CD14-positive monocyte (primary cell): ENCODE measurements at regions not wholly inside any gene's neighbourhood (a gene's known extent, or its start where the extent isn't known, plus 50 kb on each side); places are given as distances from the start of the nearest gene placed in this dataset.

Experiments
- DNase-seq, 3 donors: peaks; one replicate each; pipeline ENCODE4 v3.0.0-alpha.2; 2011 to 2022
- H2AFZ ChIP-seq: 2 replicates; pipeline ENCODE4 v1.6.0; 2012; ENCODE audit warnings: mild to moderate bottlenecking, low read depth, low read length, inconsistent platforms; ENCODE audit not compliant: insufficient read depth, poor library complexity, severe bottlenecking
- H3K27ac ChIP-seq, 2 donors: 1 replicate in 1 of 2; 2 replicates in 1 of 2; pipeline ENCODE4 v1.5.1; 2012 to 2013; ENCODE audit warnings: low read length in 2 of 2, control low read depth in 1 of 2, inconsistent platforms in 1 of 2, low read depth in 1 of 2, mild to moderate bottlenecking in 1 of 2
- H3K27me3 ChIP-seq, 2 donors: one replicate each; pipeline versions ENCODE4 v1.6.0 to v1.6.1; 2011 to 2013; ENCODE audit warnings: low read length in 2 of 2; ENCODE audit not compliant: control insufficient read depth in 2 of 2, insufficient read depth in 2 of 2
- H3K36me3 ChIP-seq, 2 donors: replicated peaks in 1 of 2; 1 replicate in 1 of 2; 2 replicates in 1 of 2; pipeline versions ENCODE4 v1.5.1 to v1.6.1; 2012 to 2013; ENCODE audit warnings: low read length in 2 of 2, control low read depth in 1 of 2, inconsistent platforms in 1 of 2, mild to moderate bottlenecking in 1 of 2; ENCODE audit not compliant: insufficient read depth in 2 of 2, control insufficient read depth in 1 of 2
- H3K4me1 ChIP-seq, 2 donors: 1 replicate in 1 of 2; 2 replicates in 1 of 2; pipeline versions ENCODE4 v1.5.1 to v1.6.1; 2012 to 2013; ENCODE audit warnings: low read length in 2 of 2, control low read depth in 1 of 2, inconsistent platforms in 1 of 2, mild to moderate bottlenecking in 1 of 2, moderate library complexity in 1 of 2; ENCODE audit not compliant: insufficient read depth in 2 of 2, control insufficient read depth in 1 of 2
- H3K4me2 ChIP-seq: replicated peaks from 2 replicates; pipeline ENCODE3; 2012; ENCODE audit warnings: low read length, moderate library complexity, mild to moderate bottlenecking; ENCODE audit not compliant: poor library complexity, severe bottlenecking; ENCODE audit errors: extremely low read depth
- H3K4me3 ChIP-seq, 3 experiments: fragments of 200-600 bp in 1 of 3; sonication (generic) in 1 of 3; replicated peaks in 1 of 3; 1 replicate in 2 of 3; 2 replicates in 1 of 3; pipeline ENCODE4 v1.5.1; 2011 to 2013; ENCODE audit warnings: low read length in 3 of 3, mild to moderate bottlenecking in 3 of 3, control low read depth in 2 of 3, low read depth in 2 of 3, inconsistent platforms in 1 of 3, moderate library complexity in 1 of 3
- H3K79me2 ChIP-seq: 2 replicates; pipeline ENCODE4 v1.6.0; 2012; ENCODE audit warnings: mild to moderate bottlenecking, control low read depth, inconsistent platforms, low read length, moderate library complexity; ENCODE audit not compliant: insufficient read depth
- H3K9ac ChIP-seq: 2 replicates; pipeline ENCODE4 v1.6.0; 2017; ENCODE audit warnings: low read length, mild to moderate bottlenecking; ENCODE audit not compliant: insufficient read depth, poor library complexity, severe bottlenecking
- H3K9me3 ChIP-seq, 2 donors: replicated peaks in 1 of 2; 1 replicate in 1 of 2; 2 replicates in 1 of 2; pipeline versions ENCODE4 v1.5.1 to v1.6.1; 2012 to 2013; ENCODE audit warnings: low read length in 2 of 2, control low read depth in 1 of 2; ENCODE audit not compliant: control insufficient read depth in 1 of 2, insufficient read depth in 1 of 2
- H4K20me1 ChIP-seq: 2 replicates; pipeline ENCODE4 v1.6.0; 2012; ENCODE audit warnings: mild to moderate bottlenecking, low read length, control low read depth, moderate library complexity; ENCODE audit not compliant: insufficient read depth
- H3K27ac Mint-ChIP-seq, 7 donors: one replicate each; pipeline ENCODE4 v1.8.0; 2020; ENCODE audit warnings: mild to moderate bottlenecking in 7 of 7, mixed read lengths in 7 of 7, moderate library complexity in 6 of 7, inconsistent platforms in 2 of 7
- H3K27me3 Mint-ChIP-seq, 3 donors: one replicate each; pipeline ENCODE4 v1.8.0; 2021 to 2022; ENCODE audit warnings: low read depth in 3 of 3, mild to moderate bottlenecking in 3 of 3, mixed read lengths in 3 of 3, moderate library complexity in 3 of 3, inconsistent platforms in 1 of 3
- H3K36me3 Mint-ChIP-seq, 2 donors: one replicate each; pipeline ENCODE4 v1.8.0; 2020; ENCODE audit warnings: mixed read lengths in 2 of 2, inconsistent platforms in 1 of 2, mild to moderate bottlenecking in 1 of 2
- H3K4me1 Mint-ChIP-seq: one replicate; pipeline ENCODE4 v1.8.0; 2020; ENCODE audit warnings: mild to moderate bottlenecking, mixed read lengths
- H3K4me3 Mint-ChIP-seq, 2 donors: one replicate each; pipeline ENCODE4 v1.8.0; 2020; ENCODE audit warnings: mild to moderate bottlenecking in 2 of 2, mixed read lengths in 2 of 2, moderate library complexity in 1 of 2
- H3K9me3 Mint-ChIP-seq, 7 donors: one replicate each; pipeline ENCODE4 v1.8.0; 2020 to 2022; ENCODE audit warnings: mixed read lengths in 7 of 7, mild to moderate bottlenecking in 6 of 7, moderate library complexity in 6 of 7, inconsistent platforms in 2 of 7
- WGBS: methylation state at CpG from one replicate; pipeline ENCODE4 v1.1.5; 2013; ENCODE audit warnings: missing lambda C conversion rate; ENCODE audit not compliant: insufficient coverage; 5-methylcytosine and 5-hydroxymethylcytosine counted together
- intact Hi-C, 2 donors: fragments of 100-400 bp; cut with micrococcal nuclease; formaldehyde crosslinking; loops; one replicate each; pipeline versions ENCODE4 v1.15.0 to v1.15.1; 2023
- TF ChIP-seq, protein P1 (sequence below): fragments of 200-600 bp; IDR thresholded peaks from one replicate; pipeline ENCODE4 v1.8.0; 2022; ENCODE audit warnings: antibody characterized with exemption, mild to moderate bottlenecking

DNA sequence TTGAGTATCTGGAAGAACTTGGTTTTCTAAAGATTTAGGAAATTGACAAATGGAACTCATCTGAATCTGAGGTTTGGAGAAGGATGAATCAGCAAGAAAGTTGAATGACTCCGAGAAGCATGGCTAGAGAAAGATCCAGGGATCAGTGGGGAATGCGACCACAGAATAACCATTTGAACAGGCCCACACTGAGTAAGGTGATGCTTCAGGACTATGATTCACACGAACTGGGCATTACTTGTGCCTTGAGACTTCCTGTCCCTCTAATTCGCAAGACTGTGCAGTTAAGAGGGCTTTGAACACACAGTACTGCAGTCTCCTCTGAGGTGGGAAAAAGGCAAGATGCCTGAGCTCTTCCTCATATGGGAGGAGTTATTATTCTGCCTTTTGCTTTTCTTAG lies 395.5 kb upstream of the POM121L12 start:
- intact Hi-C loops: no loop called here
- Histone ChIP-seq H2AFZ (no peak overlapping the region), H4K20me1 (no peaks in the 10 kb centered on the region), H3K4me3 (no peak overlapping the region), H3K9ac (no peak overlapping the region), H3K79me2 (no peaks in the 10 kb centered on the region), H3K27ac (no peak overlapping the region), H3K27me3 (no peaks in the 10 kb centered on the region), H3K4me1 (no peaks in the 10 kb centered on the region), H3K36me3 (no peaks in the 10 kb centered on the region), H3K4me2 (no peak overlapping the region), H3K9me3 (peaks cover 0 to 4% of the 10 kb centered on the region in 2 donors)
- 60% methylated on average over 1 of the region's 4 CpGs for WGBS
- DNase-seq: no peak
- peaks cover 0 to 4% (median 2%) of the 10 kb centered on the region in 3 donors for H3K27me3 Mint-ChIP-seq
- no peak overlapping the region for H3K4me3 Mint-ChIP-seq
- H3K9me3 Mint-ChIP-seq: peaks cover 0 to 18% (median 4%) of the 10 kb centered on the region in 7 donors
- no peaks in the 10 kb centered on the region for H3K4me1 Mint-ChIP-seq
- TF ChIP-seq, protein P1, sequence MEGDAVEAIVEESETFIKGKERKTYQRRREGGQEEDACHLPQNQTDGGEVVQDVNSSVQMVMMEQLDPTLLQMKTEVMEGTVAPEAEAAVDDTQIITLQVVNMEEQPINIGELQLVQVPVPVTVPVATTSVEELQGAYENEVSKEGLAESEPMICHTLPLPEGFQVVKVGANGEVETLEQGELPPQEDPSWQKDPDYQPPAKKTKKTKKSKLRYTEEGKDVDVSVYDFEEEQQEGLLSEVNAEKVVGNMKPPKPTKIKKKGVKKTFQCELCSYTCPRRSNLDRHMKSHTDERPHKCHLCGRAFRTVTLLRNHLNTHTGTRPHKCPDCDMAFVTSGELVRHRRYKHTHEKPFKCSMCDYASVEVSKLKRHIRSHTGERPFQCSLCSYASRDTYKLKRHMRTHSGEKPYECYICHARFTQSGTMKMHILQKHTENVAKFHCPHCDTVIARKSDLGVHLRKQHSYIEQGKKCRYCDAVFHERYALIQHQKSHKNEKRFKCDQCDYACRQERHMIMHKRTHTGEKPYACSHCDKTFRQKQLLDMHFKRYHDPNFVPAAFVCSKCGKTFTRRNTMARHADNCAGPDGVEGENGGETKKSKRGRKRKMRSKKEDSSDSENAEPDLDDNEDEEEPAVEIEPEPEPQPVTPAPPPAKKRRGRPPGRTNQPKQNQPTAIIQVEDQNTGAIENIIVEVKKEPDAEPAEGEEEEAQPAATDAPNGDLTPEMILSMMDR: no peak
- no peaks in the 10 kb centered on the region for H3K36me3 Mint-ChIP-seq
- H3K27ac Mint-ChIP-seq: no peak overlapping the region

DNA sequence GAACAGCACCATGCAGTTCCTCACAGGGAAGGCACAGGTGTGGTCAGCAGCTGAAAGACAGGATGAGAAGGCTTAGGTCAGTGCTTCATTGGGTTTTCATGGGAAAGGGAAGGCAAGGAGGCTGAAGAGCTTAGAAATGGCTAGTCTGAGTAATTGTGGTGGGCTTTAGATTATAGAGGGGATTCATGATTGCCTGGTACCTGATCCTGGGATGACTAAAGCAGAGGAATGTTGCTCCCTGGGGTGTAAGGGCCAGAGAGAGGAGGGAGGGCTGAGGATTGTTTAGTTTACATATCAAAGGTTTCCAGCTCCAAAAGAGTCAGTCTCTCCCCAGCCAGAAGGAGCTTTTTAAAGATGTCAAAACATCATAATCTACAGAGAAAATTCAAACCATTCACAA lies 396.3 kb upstream of the POM121L12 start:
- Histone ChIP-seq H3K79me2 (no peaks in the 10 kb centered on the region), H3K27me3 (no peaks in the 10 kb centered on the region), H3K27ac (no peak overlapping the region), H4K20me1 (no peaks in the 10 kb centered on the region), H3K36me3 (no peaks in the 10 kb centered on the region), H3K4me1 (no peaks in the 10 kb centered on the region), H3K4me3 (no peak overlapping the region), H3K9me3 (peaks cover 0 to 10% of the 10 kb centered on the region in 2 donors), H3K9ac (no peak overlapping the region), H2AFZ (no peak overlapping the region), H3K4me2 (no peak overlapping the region)
- TF ChIP-seq, protein P1: no peak
- no peak for DNase-seq
- Mint-ChIP-seq H3K27ac (no peak overlapping the region), H3K9me3 (peaks cover 2 to 18% (median 5%) of the 10 kb centered on the region in 7 donors), H3K36me3 (no peaks in the 10 kb centered on the region), H3K4me1 (no peaks in the 10 kb centered on the region), H3K27me3 (peaks cover 0 to 4% (median 2%) of the 10 kb centered on the region in 3 donors), H3K4me3 (no peak overlapping the region)
- intact Hi-C loops: no loop called here
